GM12875 (cell line): ENCODE measurements at regions not wholly inside any gene's neighbourhood (a gene's known extent, or its start where the extent isn't known, plus 50 kb on each side); places are given as distances from the start of the nearest gene placed in this dataset.

Experiments
- H3K4me3 ChIP-seq: one replicate; pipeline ENCODE4 v1.5.1; 2011; ENCODE audit warnings: low read depth, low read length, control low read depth
- CTCF ChIP-seq: IDR thresholded peaks from 2 replicates; pipeline ENCODE4 v1.5.1; 2011; ENCODE audit warnings: low read depth, mild to moderate bottlenecking, control low read depth, inconsistent platforms, low read length, moderate library complexity, borderline replicate concordance; ENCODE audit not compliant: insufficient read depth

DNA sequence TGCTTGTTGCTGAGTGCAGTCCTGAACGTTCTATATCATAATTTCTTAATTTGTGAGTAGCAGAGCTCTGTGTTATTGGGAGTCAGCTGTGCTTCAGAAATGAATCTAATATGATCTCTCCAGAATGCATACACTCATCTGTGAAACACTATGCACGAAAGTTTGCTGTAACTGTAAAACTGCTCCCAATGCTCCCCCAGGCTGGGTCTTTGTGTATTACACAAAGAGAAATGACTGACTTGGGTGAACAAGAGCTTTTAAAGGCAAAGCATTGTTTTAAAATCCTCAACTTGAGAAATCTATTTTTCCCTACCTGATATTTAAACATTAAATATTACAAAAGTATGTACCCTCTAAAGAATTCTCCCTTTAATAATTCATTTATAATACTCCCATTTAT, 636.7 kb upstream of the KIF2B start:
- no peak for TF ChIP-seq CTCF
- H3K4me3 ChIP-seq: no peak overlapping the region

DNA sequence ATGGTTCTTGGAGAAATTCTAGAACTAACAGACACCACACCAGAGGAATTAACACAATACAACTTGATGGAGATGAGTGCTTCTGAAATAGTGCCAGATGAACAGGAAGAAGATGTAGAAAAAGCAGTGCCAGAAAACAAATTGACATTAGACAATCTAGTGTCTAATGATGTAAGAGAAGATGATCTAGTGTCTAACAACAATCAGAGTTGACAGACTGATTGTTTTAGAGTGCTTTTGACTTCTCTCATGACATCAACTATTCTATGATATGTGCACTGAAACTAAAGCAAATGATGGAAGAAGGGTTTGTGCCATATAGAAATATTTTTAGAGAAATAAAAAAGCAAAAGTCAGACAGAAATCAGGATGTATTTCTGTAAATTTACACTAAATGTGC, 646.1 kb upstream of the KIF2B start:
- TF ChIP-seq CTCF: no peak
- no peak overlapping the region for H3K4me3 ChIP-seq

GRCh38 chr17:53168413-53168812, 654.3 kb upstream of the KIF2B start:
- no peak overlapping the region for H3K4me3 ChIP-seq
- TF ChIP-seq CTCF: no peak

DNA sequence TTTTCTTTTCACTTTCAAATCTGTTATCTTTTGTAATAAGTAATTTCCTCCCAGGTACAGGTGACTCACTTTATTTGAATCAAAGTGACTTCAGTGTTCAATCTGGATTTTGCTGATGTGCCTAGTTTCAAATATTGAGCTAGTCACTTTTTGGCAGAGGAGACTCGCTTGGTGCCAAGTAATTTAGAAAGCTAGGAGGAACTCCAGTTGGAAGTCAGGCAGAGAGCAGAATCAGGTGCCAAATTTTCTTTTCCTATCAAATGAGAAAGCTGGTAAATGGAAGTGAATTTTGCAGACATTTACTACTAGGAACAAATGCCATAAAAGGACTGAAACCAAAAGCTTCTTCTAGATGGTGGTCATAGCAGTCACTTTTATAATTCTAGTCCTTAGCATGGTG, 656.0 kb upstream of the KIF2B start:
- no peak overlapping the region for H3K4me3 ChIP-seq
- no peak for TF ChIP-seq CTCF

DNA sequence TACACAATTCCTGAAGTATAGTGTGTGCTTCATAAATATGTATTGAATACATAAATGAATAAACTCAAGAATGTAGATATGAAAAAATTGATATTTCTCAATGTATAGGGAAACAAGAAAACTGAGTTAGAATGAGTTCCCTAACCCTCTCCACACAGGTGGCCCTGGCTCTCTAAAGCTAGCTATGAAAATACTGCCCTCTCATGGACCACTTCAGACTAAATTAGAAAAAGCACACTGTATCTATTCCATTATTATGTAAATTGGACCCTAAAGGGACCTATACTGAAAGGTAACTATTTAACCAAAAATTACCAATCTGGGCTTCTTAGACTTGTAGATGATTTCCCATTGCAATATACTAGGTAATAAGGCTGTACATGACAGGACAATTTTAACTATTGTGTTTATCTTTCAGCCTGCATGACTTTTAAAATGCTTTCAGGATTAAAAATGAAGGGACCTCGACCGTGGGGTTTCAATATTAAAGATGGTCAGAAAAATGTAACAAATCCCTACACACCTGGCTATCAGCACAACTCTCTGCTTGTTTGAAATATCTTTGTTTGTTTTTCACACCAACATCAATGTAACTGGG, 672.5 kb upstream of the KIF2B start:
- TF ChIP-seq CTCF: no peak
- no peak overlapping the region for H3K4me3 ChIP-seq

GRCh38 chr17:53149316-53149715, 673.4 kb upstream of the KIF2B start:
- no peak for TF ChIP-seq CTCF
- H3K4me3 ChIP-seq: no peak overlapping the region

- H3K4me3 ChIP-seq: no peak overlapping the region
- TF ChIP-seq CTCF: no peak
Observed at GRCh38 chr17:53148058-53148457, 674.7 kb upstream of the KIF2B start.
